Nephron progenitor cell (in vitro differentiated cells): ENCODE measurements at regions not wholly inside any gene's neighbourhood (a gene's known extent, or its start where the extent isn't known, plus 50 kb on each side); places are given as distances from the start of the nearest gene placed in this dataset.

Experiments used
- DNase-seq: peaks from one replicate; pipeline ENCODE4 v3.0.0; 2021
- H3K27ac Mint-ChIP-seq: 2 replicates; pipeline ENCODE4 v1.8.0; 2021; ENCODE audit warnings: mild to moderate bottlenecking, moderate library complexity, mixed read lengths
- H3K27me3 Mint-ChIP-seq: 2 replicates; pipeline ENCODE4 v1.8.0; 2021; ENCODE audit warnings: mild to moderate bottlenecking, low read depth, mixed read lengths; ENCODE audit not compliant: poor library complexity
- H3K36me3 Mint-ChIP-seq: 2 replicates; pipeline ENCODE4 v1.8.0; 2021; ENCODE audit warnings: low read depth, mixed read lengths
- H3K4me1 Mint-ChIP-seq: 2 replicates; pipeline ENCODE4 v1.8.0; 2021; ENCODE audit warnings: mixed read lengths
- H3K4me3 Mint-ChIP-seq: 2 replicates; pipeline ENCODE4 v1.8.0; 2021; ENCODE audit warnings: mild to moderate bottlenecking, moderate library complexity, mixed read lengths
- H3K9me3 Mint-ChIP-seq: 2 replicates; pipeline ENCODE4 v1.8.0; 2021; ENCODE audit warnings: mild to moderate bottlenecking, moderate library complexity, mixed read lengths
- CTCF ChIP-seq: fragments of 200-600 bp; sonication (generic); IDR thresholded peaks from 2 replicates; pipeline ENCODE4 v1.5.0; 2021; ENCODE audit warnings: antibody characterized with exemption

GRCh38 chr10:117731121-117731791, 188.7 kb downstream of the EMX2 start:
- peaks cover 45% of the 10 kb centered on the region for H3K27me3 Mint-ChIP-seq

GRCh38 chr10:117734731-117735405, 192.3 kb downstream of the EMX2 start:
- peaks cover 40% of the 10 kb centered on the region for H3K27me3 Mint-ChIP-seq
- peak; percentile 45 for DNase-seq
- H3K36me3 Mint-ChIP-seq = no peaks in the 10 kb centered on the region
- TF ChIP-seq CTCF = no peak
- no peaks in the 10 kb centered on the region for H3K9me3 Mint-ChIP-seq
- H3K4me3 Mint-ChIP-seq = peak overlapping the region; percentile 68
- H3K27ac Mint-ChIP-seq = no peak overlapping the region
- peaks cover 50% of the 10 kb centered on the region for H3K4me1 Mint-ChIP-seq

More at GRCh38 chr10:117731121-117731791, 188.7 kb downstream of the EMX2 start:
- no peak overlapping the region for H3K27ac Mint-ChIP-seq
- TF ChIP-seq CTCF = no peak
- H3K9me3 Mint-ChIP-seq = no peaks in the 10 kb centered on the region
- DNase-seq = no peak
- peaks cover 56% of the 10 kb centered on the region for H3K4me1 Mint-ChIP-seq
- no peak overlapping the region for H3K4me3 Mint-ChIP-seq
- no peaks in the 10 kb centered on the region for H3K36me3 Mint-ChIP-seq

GRCh38 chr10:117736655-117737054, 194.1 kb downstream of the EMX2 start:
- no peak overlapping the region for H3K4me3 Mint-ChIP-seq

GRCh38 chr10:117740088-117740487, 197.5 kb downstream of the EMX2 start:
- Mint-ChIP-seq H3K9me3 (no peaks in the 10 kb centered on the region), H3K27me3 (peaks cover 21% of the 10 kb centered on the region), H3K36me3 (no peaks in the 10 kb centered on the region), H3K4me1 (peaks cover 30% of the 10 kb centered on the region), H3K27ac (no peak overlapping the region), H3K4me3 (no peak overlapping the region)
- DNase-seq = no peak
- no peak for TF ChIP-seq CTCF

More at GRCh38 chr10:117736655-117737054, 194.1 kb downstream of the EMX2 start:
- no peak for TF ChIP-seq CTCF
- peaks cover 53% of the 10 kb centered on the region for H3K4me1 Mint-ChIP-seq
- DNase-seq = no peak
- no peaks in the 10 kb centered on the region for H3K36me3 Mint-ChIP-seq
- no peaks in the 10 kb centered on the region for H3K9me3 Mint-ChIP-seq
- peaks cover 38% of the 10 kb centered on the region for H3K27me3 Mint-ChIP-seq
- H3K27ac Mint-ChIP-seq = peak overlapping the region; percentile 61

GRCh38 chr10:117740691-117741222, 198.2 kb downstream of the EMX2 start:
- Mint-ChIP-seq H3K4me3 (no peak overlapping the region), H3K27me3 (peaks cover 20% of the 10 kb centered on the region), H3K4me1 (peaks cover 30% of the 10 kb centered on the region), H3K27ac (no peak overlapping the region), H3K9me3 (no peaks in the 10 kb centered on the region), H3K36me3 (no peaks in the 10 kb centered on the region)
- peak; percentile 18 for DNase-seq
- no peak for TF ChIP-seq CTCF
